ENCODE measurements at regions not wholly inside any gene's neighbourhood (a gene's known extent, or its start where the extent isn't known, plus 50 kb on each side); places are given as distances from the start of the nearest gene placed in this dataset.

- peak; percentile 78 for DNase-seq (ENCODE audit: low spot score)
Measured at GRCh38 chr4:41865306-41865980, 69.8 kb upstream of the TMEM33 start.

DNA sequence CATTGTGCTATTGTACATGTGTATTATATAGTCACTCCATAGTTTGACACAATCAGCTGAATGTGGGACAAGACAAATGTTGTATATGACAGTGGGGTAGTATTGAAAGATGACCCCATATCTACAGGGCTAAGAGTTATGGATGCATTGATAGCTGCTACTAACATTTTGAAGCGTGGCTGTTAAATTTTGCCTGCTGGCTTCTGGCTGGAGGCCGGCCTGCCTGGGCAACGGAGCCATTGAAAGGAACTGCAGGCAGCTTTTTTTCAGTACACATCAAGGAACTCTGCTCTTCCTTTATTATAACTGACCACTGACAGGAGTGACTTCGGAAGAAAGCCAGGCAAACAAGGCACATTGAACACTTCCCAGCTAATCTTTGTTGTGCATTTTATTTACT is 76.1 kb upstream of the TMEM33 start:
- DNase-seq (ENCODE audit: low spot score) = peak; percentile 63

GRCh38 chr4:41857226-41857641 is 78.0 kb upstream of the TMEM33 start:
- DNase-seq (ENCODE audit: low spot score) = peak; percentile 99

GRCh38 chr4:41856797-41857196 is 78.4 kb upstream of the TMEM33 start:
- no peak for DNase-seq (ENCODE audit: low spot score)

- no peak for DNase-seq (ENCODE audit: low spot score)
Measured at GRCh38 chr4:41853973-41854372, 81.3 kb upstream of the TMEM33 start.

DNA sequence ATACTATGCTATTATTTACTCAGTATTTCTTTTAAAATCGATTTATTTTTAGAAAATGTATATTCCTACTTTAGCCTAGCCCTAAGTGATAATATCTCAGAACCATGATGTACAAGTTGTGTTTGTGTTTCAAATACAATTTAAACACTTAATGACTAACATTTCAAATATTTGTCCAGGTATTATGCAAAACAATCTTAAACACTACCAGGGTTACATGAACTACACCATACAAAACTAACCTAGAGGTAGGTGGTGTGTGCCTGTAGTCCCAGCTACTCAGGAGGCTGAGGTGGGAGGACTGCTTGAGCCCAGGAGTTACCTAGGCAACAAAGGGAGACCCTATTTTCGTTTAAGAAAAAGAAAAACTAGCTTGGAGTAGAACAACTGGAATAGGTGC is 83.0 kb upstream of the TMEM33 start:
- DNase-seq (ENCODE audit: low spot score) = no peak

DNA sequence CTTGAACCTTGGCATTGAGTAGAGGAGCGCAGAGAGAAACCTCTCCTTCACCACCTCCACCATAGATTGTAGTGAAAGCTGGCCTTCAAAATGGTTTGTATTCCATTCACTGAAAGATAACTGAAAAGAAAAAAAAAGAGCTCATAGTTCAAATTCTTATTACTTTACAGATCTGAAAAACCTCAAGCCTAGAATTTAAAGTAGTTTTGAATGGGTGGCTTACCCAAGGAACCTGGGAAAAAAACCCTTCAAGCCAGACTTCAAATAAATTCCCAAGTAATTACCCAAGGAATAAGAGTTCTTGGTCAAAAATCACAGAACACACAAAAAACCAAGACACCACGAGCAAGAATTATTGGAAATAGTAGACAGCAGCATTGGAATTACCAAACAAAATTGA is 83.6 kb upstream of the TMEM33 start:
- no peak for DNase-seq (ENCODE audit: low spot score)

DNA sequence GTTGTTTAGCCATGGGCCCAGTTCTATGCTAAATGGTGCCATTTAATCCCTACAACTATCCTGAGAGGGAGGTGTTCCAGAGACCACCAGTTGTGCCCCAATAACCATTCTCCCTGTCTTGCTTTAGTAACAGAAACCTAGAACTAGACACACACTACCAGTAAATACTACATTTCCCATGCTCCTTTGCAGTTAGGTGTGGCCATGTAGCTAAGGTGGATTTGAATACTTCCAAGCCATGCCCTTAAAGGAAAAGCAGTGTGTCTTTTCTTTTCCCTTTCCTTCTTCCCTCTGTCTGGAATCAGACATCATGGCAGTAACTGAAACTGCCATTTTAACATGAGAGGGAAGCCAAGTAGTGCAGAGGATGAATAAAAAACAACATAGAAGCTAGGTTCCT is 90.9 kb upstream of the TMEM33 start:
- no peak for DNase-seq (ENCODE audit: low spot score)

DNA sequence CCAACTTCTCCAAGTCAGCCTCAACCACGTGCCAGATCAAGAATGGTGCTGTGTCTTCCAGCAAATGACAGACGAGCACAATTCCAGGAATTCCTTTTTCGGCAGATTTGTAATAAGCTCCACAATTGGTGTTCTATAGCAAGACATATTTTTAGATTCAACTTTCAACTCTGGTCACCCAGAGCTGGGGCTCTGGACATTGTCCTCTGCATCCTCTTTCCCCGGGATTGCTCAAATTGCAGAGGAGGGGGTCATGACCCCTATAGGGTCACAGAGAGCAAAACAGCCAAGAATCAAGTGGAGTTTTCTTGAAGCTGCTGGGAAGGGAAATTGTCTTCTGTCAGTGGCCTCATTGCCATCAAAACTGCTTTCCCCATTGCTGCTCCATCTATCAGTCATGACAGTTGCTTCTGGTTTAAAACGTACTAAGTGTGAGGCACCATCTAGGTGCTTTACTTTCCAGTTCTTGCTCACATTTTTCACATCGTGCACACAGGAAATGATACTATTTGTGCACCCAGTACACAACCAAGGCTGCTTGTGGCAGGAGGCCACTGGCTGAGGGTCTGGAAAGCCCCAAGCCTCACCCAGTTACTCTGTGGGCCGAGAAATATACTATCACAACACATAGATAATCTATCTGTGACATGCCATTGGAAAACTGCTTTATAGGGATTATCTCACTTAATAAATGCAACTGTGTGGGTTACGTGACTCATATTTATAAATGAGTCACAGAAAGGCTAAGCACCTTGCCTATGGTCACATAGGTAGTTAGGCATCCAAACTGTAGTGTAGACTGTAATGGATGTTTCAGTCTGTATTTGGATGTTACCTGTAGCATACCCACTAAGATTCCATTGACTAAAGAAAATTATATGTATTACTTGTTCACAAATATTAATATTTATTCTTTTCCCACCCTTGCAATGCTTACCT is 91.7 kb upstream of the PHOX2B start:
- no peak for DNase-seq (ENCODE audit: low spot score)

GRCh38 chr4:41838590-41838989 is 90.1 kb upstream of the PHOX2B start:
- DNase-seq (ENCODE audit: low spot score) = no peak

DNA sequence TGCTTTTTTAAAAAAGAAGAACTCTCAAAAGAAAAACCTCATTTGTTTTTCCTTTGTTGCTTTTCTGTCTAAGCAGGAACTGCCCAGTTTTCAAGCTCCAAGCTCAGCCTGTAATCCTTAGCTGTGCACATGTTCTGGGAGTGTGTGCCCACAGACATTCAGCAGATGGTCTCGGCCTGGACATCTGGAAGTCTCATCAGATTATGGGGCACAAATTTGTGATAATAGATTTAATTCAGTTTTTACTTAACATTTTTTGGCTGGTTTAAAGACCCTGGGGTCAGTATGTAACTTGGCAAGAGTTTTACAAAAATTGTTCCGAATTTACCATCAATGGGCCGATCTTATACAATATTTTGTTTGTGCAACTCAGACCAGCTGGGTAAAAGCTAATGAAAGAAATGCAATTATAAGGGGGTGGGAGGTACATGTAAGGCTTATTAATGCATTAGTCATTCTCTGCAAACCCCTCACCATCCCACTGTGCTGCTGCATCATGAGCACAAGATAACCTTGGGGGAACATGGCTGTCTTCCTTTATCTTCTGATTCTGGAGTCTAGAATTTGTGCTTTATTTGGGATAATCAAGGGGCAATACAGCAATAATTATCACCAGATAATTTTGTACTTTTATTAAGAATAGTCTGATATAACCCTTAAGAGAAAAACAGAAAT is 86.9 kb upstream of the PHOX2B start:
- peak; percentile 83 for DNase-seq (ENCODE audit: low spot score)

DNA sequence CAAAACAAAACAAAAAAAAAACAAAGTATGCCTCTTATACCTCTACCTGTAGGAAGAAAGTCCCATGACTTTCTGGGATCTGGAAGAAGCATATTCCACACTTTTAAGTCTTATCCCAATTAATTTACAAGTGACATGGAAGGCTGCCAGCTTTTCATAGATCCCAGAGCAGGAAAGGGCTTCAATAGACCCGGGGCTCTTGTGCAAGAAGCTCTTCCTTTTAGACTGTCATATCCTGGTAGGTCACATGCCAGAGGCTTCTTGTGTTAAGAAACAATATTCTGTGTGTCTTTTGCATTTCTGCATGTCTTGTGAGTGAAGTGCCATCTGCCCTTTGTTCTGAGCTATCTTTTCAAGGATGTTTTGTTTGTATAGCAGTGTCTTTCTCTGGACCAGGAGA is 84.4 kb upstream of the PHOX2B start:
- DNase-seq (ENCODE audit: low spot score) = no peak

DNA sequence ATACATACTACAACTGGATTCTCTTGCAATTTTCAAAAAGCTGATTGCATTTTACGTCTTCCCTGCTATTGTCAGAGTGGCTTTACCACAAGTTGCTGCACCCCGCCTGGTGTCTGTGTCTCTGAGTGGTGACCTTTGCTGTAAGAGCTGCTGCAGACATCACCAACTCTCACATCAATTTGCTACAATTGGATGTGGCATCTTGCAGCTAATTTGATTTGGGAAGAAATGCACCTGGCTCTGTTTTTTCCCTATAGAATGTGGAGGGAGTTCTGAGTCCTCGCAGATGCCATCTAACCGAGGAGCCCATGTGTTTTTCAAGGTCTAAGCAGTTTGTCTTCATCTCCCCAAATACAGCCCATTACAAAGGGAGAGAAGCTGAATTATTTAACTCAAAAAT is 73.8 kb upstream of the PHOX2B start:
- DNase-seq (ENCODE audit: low spot score) = peak; percentile 100

- DNase-seq (ENCODE audit: low spot score) = no peak
Measured at GRCh38 chr4:41820473-41820872, 71.9 kb upstream of the PHOX2B start.

- no peak for DNase-seq (ENCODE audit: low spot score)
Measured at GRCh38 chr4:41819621-41820020, 71.1 kb upstream of the PHOX2B start.

- DNase-seq (ENCODE audit: low spot score) = no peak
Measured at GRCh38 chr4:41815473-41815872, 66.9 kb upstream of the PHOX2B start.

- DNase-seq (ENCODE audit: low spot score) = no peak
Measured at GRCh38 chr4:41814565-41814964, 66.0 kb upstream of the PHOX2B start.

DNA sequence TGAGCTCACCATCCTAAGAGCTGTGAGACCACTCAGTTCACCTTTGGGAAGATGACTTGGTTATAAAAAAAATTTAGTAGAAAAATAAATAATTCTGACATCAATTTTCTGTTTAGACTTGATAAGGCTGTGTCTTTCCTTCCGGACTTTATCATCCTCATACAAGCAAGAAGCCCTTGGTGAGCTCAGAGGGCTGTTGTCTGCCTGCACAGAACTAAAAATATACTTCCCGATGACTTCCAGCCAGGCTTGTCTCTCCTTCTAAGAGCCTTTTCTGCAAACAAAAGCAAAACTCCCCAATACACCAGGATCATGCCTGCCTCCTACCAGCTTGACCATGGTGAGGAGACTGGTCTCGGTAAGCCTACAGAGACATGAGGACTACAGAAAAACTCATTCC is 58.3 kb upstream of the PHOX2B start:
- no peak for DNase-seq (ENCODE audit: low spot score)

DNA sequence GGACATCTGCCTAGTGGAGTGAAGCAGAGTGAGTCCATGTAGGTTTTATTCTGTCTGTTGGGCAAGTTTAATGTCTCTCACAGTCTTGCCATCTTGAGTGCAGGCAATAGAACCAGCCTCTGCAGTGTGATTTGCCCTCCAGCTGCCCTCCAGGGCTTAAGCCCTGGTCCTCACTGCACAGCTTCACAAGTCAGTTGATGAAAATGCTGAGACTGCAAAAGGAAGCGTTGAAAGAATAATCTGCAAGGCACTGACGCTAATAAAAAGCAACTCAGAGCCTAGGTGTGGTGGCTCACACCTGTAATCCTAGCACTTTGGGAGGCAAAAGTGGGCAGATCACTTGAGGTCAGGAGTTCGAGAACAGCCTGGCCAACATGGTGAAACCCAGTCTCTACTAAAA is 54.1 kb upstream of the PHOX2B start:
- no peak for DNase-seq (ENCODE audit: low spot score)

- DNase-seq (ENCODE audit: low spot score) = no peak
Measured at GRCh38 chr4:41799126-41799525, 50.6 kb upstream of the PHOX2B start.

Data from SK-N-DZ (cell line).